Natural killer cell (primary cell): ENCODE measurements at regions not wholly inside any gene's neighbourhood (a gene's known extent, or its start where the extent isn't known, plus 50 kb on each side); places are given as distances from the start of the nearest gene placed in this dataset.

ENCODE experiments used
- ATAC-seq, 3 donors: fragments of 150-1000 bp in 2 of 3; fragments of 200-7000 bp in 1 of 3; cut with Tn5 transposase; 1 replicate in 1 of 3; 2 replicates in 2 of 3; pipeline ENCODE4 v1.10.0; 2021; ENCODE audit warnings: mild to moderate bottlenecking in 2 of 3, moderate library complexity in 2 of 3
- DNase-seq, 2 donors: peaks; one replicate each; pipeline versions ENCODE4 v3.0.0 to v3.0.0-alpha.2; 2013 to 2021; ENCODE audit warnings: mixed read lengths in 1 of 2
- H3K27ac ChIP-seq: one replicate; pipeline ENCODE4 v1.5.1; 2013; ENCODE audit warnings: mild to moderate bottlenecking, low read length
- H3K27me3 ChIP-seq: one replicate; pipeline ENCODE4 v1.6.1; 2013; ENCODE audit warnings: low read length; ENCODE audit not compliant: control insufficient read depth, insufficient read depth
- H3K36me3 ChIP-seq: one replicate; pipeline ENCODE4 v1.6.1; 2013; ENCODE audit warnings: low read length; ENCODE audit not compliant: control insufficient read depth, insufficient read depth
- H3K4me1 ChIP-seq: one replicate; pipeline ENCODE4 v1.6.1; 2013; ENCODE audit warnings: low read length; ENCODE audit not compliant: control insufficient read depth, insufficient read depth
- H3K4me3 ChIP-seq: one replicate; pipeline ENCODE4 v1.5.1; 2013; ENCODE audit warnings: low read length
- H3K9me3 ChIP-seq: one replicate; pipeline ENCODE4 v1.6.1; 2013; ENCODE audit warnings: low read length; ENCODE audit not compliant: control insufficient read depth, insufficient read depth
- H3K27ac Mint-ChIP-seq, 2 donors: one replicate each; pipeline ENCODE4 v1.8.0; 2022; ENCODE audit warnings: mild to moderate bottlenecking in 2 of 2, mixed read lengths in 2 of 2, moderate library complexity in 1 of 2
- H3K27me3 Mint-ChIP-seq, 2 donors: one replicate each; pipeline ENCODE4 v1.8.0; 2022; ENCODE audit warnings: low read depth in 2 of 2, mixed read lengths in 2 of 2
- H3K36me3 Mint-ChIP-seq: one replicate; pipeline ENCODE4 v1.8.0; 2022; ENCODE audit warnings: mixed read lengths
- H3K4me1 Mint-ChIP-seq, 2 donors: one replicate each; pipeline ENCODE4 v1.8.0; 2022; ENCODE audit warnings: mixed read lengths in 2 of 2
- H3K4me3 Mint-ChIP-seq: one replicate; pipeline ENCODE4 v1.8.0; 2022; ENCODE audit warnings: mild to moderate bottlenecking, moderate library complexity, mixed read lengths
- H3K9me3 Mint-ChIP-seq, 2 donors: one replicate each; pipeline ENCODE4 v1.8.0; 2022; ENCODE audit warnings: mixed read lengths in 2 of 2
- WGBS: methylation state at CpG from one replicate; pipeline ENCODE4 v1.1.7; 2013; ENCODE audit warnings: missing lambda C conversion rate; ENCODE audit not compliant: insufficient coverage; 5-methylcytosine and 5-hydroxymethylcytosine counted together
- intact Hi-C: fragments of 100-400 bp; cut with micrococcal nuclease; formaldehyde crosslinking; loops from one replicate; pipeline ENCODE4 v1.14.2; 2022
- TF ChIP-seq, protein P1 (sequence below): fragments of 200-600 bp; IDR thresholded peaks from one replicate; pipeline ENCODE4 v1.8.0; 2022; ENCODE audit warnings: antibody characterized with exemption

DNA sequence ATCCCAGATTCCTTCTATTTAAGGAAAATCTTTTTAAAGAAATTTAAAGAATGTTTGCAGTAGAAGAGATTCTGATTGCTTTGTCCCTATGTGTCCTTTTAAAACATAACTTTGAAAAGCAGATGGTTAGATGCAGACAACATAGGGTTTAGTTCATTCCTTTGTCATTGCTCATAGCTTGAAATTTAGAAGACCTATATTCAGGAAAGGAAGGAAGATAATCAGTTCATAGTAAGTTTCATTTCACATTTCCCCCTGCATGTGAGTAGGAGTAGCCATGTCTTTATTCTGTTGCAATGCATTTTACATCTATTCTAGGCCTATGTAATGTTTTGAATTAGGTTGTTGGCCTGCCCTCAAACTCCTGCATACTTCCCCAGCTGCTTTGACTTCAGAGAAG lies 197.9 kb upstream of the GRIK2 start:
- intact Hi-C loops = no loop called here
- ATAC-seq (no peak), DNase-seq (no peak)
- Mint-ChIP-seq H3K27me3 (no peaks in the 10 kb centered on the region), H3K27ac (no peak overlapping the region), H3K4me3 (no peak overlapping the region), H3K36me3 (no peaks in the 10 kb centered on the region), H3K4me1 (no peaks in the 10 kb centered on the region), H3K9me3 (peaks cover 4 to 8% of the 10 kb centered on the region in 2 donors)
- Histone ChIP-seq H3K9me3 (peaks cover 4% of the 10 kb centered on the region), H3K4me3 (no peak overlapping the region), H3K27ac (no peak overlapping the region), H3K27me3 (no peaks in the 10 kb centered on the region), H3K36me3 (no peaks in the 10 kb centered on the region), H3K4me1 (no peaks in the 10 kb centered on the region)
- TF ChIP-seq, protein P1, sequence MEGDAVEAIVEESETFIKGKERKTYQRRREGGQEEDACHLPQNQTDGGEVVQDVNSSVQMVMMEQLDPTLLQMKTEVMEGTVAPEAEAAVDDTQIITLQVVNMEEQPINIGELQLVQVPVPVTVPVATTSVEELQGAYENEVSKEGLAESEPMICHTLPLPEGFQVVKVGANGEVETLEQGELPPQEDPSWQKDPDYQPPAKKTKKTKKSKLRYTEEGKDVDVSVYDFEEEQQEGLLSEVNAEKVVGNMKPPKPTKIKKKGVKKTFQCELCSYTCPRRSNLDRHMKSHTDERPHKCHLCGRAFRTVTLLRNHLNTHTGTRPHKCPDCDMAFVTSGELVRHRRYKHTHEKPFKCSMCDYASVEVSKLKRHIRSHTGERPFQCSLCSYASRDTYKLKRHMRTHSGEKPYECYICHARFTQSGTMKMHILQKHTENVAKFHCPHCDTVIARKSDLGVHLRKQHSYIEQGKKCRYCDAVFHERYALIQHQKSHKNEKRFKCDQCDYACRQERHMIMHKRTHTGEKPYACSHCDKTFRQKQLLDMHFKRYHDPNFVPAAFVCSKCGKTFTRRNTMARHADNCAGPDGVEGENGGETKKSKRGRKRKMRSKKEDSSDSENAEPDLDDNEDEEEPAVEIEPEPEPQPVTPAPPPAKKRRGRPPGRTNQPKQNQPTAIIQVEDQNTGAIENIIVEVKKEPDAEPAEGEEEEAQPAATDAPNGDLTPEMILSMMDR = no peak

DNA sequence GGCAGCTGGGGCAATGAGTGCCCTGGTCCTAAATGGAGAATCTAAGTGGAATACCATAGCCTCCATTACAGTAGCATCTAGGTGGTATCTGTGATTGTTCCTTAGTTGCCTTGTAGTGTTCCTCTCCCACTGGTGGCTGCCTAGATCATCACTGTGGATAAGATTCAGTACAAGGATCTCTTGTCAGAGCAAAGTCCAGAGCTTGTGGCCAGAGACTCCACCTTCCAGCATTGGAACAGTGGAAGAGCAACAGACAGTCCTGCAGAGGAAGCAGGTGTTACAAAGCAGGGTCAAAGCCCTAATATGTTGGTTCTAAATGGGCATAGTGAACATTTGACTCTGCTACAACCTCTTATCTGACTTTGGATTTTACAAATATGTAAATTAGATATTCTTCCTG lies 194.1 kb upstream of the GRIK2 start:
- Histone ChIP-seq H3K4me1 (no peaks in the 10 kb centered on the region), H3K9me3 (peaks cover 4% of the 10 kb centered on the region), H3K27me3 (no peaks in the 10 kb centered on the region), H3K27ac (no peak overlapping the region), H3K4me3 (no peak overlapping the region), H3K36me3 (no peaks in the 10 kb centered on the region)
- H3K27ac Mint-ChIP-seq = no peak overlapping the region
- DNase-seq (no peak), ATAC-seq (no peak)
- intact Hi-C loops = no loop called here
- H3K9me3 Mint-ChIP-seq = peaks cover 2 to 16% of the 10 kb centered on the region in 2 donors
- H3K36me3 Mint-ChIP-seq = no peaks in the 10 kb centered on the region
- H3K4me3 Mint-ChIP-seq = no peak overlapping the region
- H3K4me1 Mint-ChIP-seq = no peaks in the 10 kb centered on the region
- TF ChIP-seq, protein P1 = no peak
- no peaks in the 10 kb centered on the region for H3K27me3 Mint-ChIP-seq

DNA sequence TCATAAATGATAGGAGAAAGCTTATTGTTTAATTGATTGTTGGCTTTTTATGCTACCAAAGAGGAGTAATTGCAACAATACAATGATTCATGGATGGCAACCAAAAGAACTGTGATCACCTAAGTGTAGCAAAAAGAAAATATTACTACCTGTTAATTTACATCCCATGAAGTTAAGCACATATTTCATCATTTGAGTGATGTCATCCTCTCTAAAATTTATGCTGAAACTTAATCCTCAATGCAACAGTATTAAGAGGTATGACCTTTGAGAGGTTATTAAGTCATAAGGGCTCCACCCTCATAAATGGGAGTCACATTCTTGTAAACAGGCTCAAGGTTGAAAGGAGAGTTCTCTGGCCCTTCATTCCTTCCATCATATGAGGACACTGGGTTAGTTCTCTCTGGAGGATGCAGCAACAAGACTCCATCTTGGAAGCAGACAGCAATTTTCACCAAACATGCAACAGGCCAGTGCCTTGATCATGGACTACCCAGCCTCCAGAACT lies 190.6 kb upstream of the GRIK2 start:
- ATAC-seq = no peak
- TF ChIP-seq, protein P1 = no peak
- H3K9me3 ChIP-seq = peaks cover 4% of the 10 kb centered on the region
- H3K36me3 ChIP-seq = no peaks in the 10 kb centered on the region
- DNase-seq = no peak
- H3K4me1 Mint-ChIP-seq = no peaks in the 10 kb centered on the region
- no peak overlapping the region for H3K4me3 ChIP-seq
- no peaks in the 10 kb centered on the region for H3K4me1 ChIP-seq
- H3K27me3 ChIP-seq = no peaks in the 10 kb centered on the region
- no peak overlapping the region for H3K27ac ChIP-seq
- intact Hi-C loops = no loop called here
- H3K27ac Mint-ChIP-seq = no peak overlapping the region
- H3K4me3 Mint-ChIP-seq = no peak overlapping the region
- H3K27me3 Mint-ChIP-seq = no peaks in the 10 kb centered on the region
- H3K9me3 Mint-ChIP-seq = peaks cover 4 to 12% of the 10 kb centered on the region in 2 donors
- no peaks in the 10 kb centered on the region for H3K36me3 Mint-ChIP-seq

DNA sequence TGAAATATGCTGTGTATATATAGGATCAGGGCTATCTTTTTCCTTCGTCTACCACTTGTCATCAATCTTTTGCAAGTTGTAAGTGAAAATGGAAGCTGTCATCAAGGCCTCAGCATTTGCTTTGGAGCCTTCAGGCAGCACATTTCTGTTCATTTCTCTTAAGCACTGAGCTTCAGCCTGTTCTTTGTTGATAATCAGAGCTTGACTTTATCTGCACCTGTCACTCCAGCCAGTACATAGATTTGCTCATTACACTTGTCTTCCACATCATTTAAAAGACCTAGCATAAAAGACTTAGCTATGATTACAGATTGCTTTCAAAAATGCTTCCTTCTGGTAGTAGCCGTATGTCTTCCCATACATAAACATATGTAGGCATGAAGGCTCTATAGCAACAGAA lies 189.8 kb upstream of the GRIK2 start:
- H3K27me3 Mint-ChIP-seq = no peaks in the 10 kb centered on the region
- DNase-seq = no peak
- H3K27me3 ChIP-seq = no peaks in the 10 kb centered on the region
- no peak overlapping the region for H3K27ac Mint-ChIP-seq
- ATAC-seq = no peak
- H3K36me3 ChIP-seq = no peaks in the 10 kb centered on the region
- WGBS = 100% methylated on average over 1 of the region's 2 CpGs
- peaks cover 4 to 12% of the 10 kb centered on the region in 2 donors for H3K9me3 Mint-ChIP-seq
- H3K9me3 ChIP-seq = peaks cover 4% of the 10 kb centered on the region
- H3K4me3 ChIP-seq = no peak overlapping the region
- intact Hi-C loops = no loop called here
- no peak overlapping the region for H3K27ac ChIP-seq
- H3K4me1 ChIP-seq = no peaks in the 10 kb centered on the region
- H3K4me3 Mint-ChIP-seq = no peak overlapping the region
- no peaks in the 10 kb centered on the region for H3K4me1 Mint-ChIP-seq
- no peaks in the 10 kb centered on the region for H3K36me3 Mint-ChIP-seq
- TF ChIP-seq, protein P1 = no peak
